ENCODE measurements at regions not wholly inside any gene's neighbourhood (a gene's known extent, or its start where the extent isn't known, plus 50 kb on each side); places are given as distances from the start of the nearest gene placed in this dataset.
"Not testable (repeated sequence)": the region's sequence is repeated elsewhere in the genome, so short reads cannot be mapped to it uniquely, and the experiment has no call there.

- H3K23ac ChIP-seq (ENCODE audit: insufficient read length, low read depth, low read length); H2BK20ac ChIP-seq (ENCODE audit: low read depth, low read length, poor library complexity, severe bottlenecking); H3K9ac ChIP-seq (ENCODE audit: extremely low read depth, insufficient read length, low read length); H3K4me1 ChIP-seq (ENCODE audit: insufficient read depth, low read length); H4K91ac ChIP-seq (ENCODE audit: insufficient read length, low read depth, low read length); H3K27ac ChIP-seq (ENCODE audit: insufficient read length, low read depth, low read length); H3K4me2 ChIP-seq (ENCODE audit: insufficient read depth, insufficient read length, low read length); H4K8ac ChIP-seq (replicated peaks; ENCODE audit: insufficient read length, low read depth, low read length); H2BK120ac ChIP-seq (ENCODE audit: low read depth, low read length, poor library complexity, severe bottlenecking); H3K79me1 ChIP-seq (ENCODE audit: insufficient read depth, low read depth, low read length, poor library complexity, severe bottlenecking); H3K9me3 Mint-ChIP-seq; H3K14ac ChIP-seq (ENCODE audit: insufficient read depth, low read length); H4K5ac ChIP-seq (ENCODE audit: insufficient read length, low read depth, low read length); H3K23me2 ChIP-seq (ENCODE audit: insufficient read length, low read depth, low read length, poor library complexity, severe bottlenecking); H2AFZ ChIP-seq (ENCODE audit: low read length); H2AK5ac ChIP-seq (ENCODE audit: insufficient read length, low read length); DNase-seq; H3K4ac ChIP-seq (ENCODE audit: low read depth, low read length); H2BK15ac ChIP-seq (ENCODE audit: low read depth, low read length); H3K56ac ChIP-seq (ENCODE audit: insufficient read length, low read depth, low read length); H3K36me3 Mint-ChIP-seq (ENCODE audit: insufficient read depth in 1 of 3, low read depth in 3 of 3); H3K27me3 ChIP-seq (ENCODE audit: insufficient read depth, low read length); H3K18ac ChIP-seq (ENCODE audit: insufficient read length, low read depth, low read length); H3K9me3 ChIP-seq (ENCODE audit: control insufficient read depth, low read depth, low read length); H2BK12ac ChIP-seq (ENCODE audit: insufficient read length, low read depth, low read length); H3K79me2 ChIP-seq (ENCODE audit: insufficient read depth, low read length); H3K4me1 Mint-ChIP-seq; H3K27me3 Mint-ChIP-seq (ENCODE audit: low read depth); H4K20me1 ChIP-seq (ENCODE audit: control insufficient read depth, insufficient read depth, insufficient read length); H3T11ph ChIP-seq (ENCODE audit: low read length); H2BK5ac ChIP-seq (ENCODE audit: insufficient read length, low read length): not testable (repeated sequence)
- peak overlapping the region; percentile 68 to 72; a peak in 4 of 5 replicates for H3K4me3 Mint-ChIP-seq
- H3K27ac Mint-ChIP-seq = 0 out of 7 replicates have a peak overlapping the region, but pooled peaks of 1 of the 3 experiments have one; percentile 70
- whole genome bisulfite sequencing (ENCODE audit: extremely low coverage, insufficient read length, low lambda C conversion rate) = no CpG with 5 or more reads among the region's 78 CpGs
Measured at GRCh38 chr1:120340838-120341751, 73.7 kb upstream of the NBPF8 start.

GRCh38 chr1:120315738-120316137, 99.1 kb upstream of the NBPF8 start:
- not testable (repeated sequence) for DNase-seq; H2BK5ac ChIP-seq (ENCODE audit: insufficient read length, low read length); H3K4me1 Mint-ChIP-seq; H3K79me2 ChIP-seq (ENCODE audit: insufficient read depth, low read length); H3K23me2 ChIP-seq (ENCODE audit: insufficient read length, low read depth, low read length, poor library complexity, severe bottlenecking); H3K9me3 ChIP-seq (ENCODE audit: control insufficient read depth, low read depth, low read length); H3T11ph ChIP-seq (ENCODE audit: low read length); H3K9ac ChIP-seq (ENCODE audit: extremely low read depth, insufficient read length, low read length); H2AK5ac ChIP-seq (ENCODE audit: insufficient read length, low read length); H3K4me2 ChIP-seq (ENCODE audit: insufficient read depth, insufficient read length, low read length); H4K8ac ChIP-seq (replicated peaks; ENCODE audit: insufficient read length, low read depth, low read length); H2BK15ac ChIP-seq (ENCODE audit: low read depth, low read length); H3K27me3 Mint-ChIP-seq (ENCODE audit: low read depth); H3K27me3 ChIP-seq (ENCODE audit: insufficient read depth, low read length); H3K9me3 Mint-ChIP-seq; H4K5ac ChIP-seq (ENCODE audit: insufficient read length, low read depth, low read length); H2BK12ac ChIP-seq (ENCODE audit: insufficient read length, low read depth, low read length); H3K14ac ChIP-seq (ENCODE audit: insufficient read depth, low read length); H3K27ac Mint-ChIP-seq; H3K56ac ChIP-seq (ENCODE audit: insufficient read length, low read depth, low read length); H3K36me3 Mint-ChIP-seq (ENCODE audit: insufficient read depth in 1 of 3, low read depth in 3 of 3); H2AFZ ChIP-seq (ENCODE audit: low read length); H4K20me1 ChIP-seq (ENCODE audit: control insufficient read depth, insufficient read depth, insufficient read length); H3K4me3 Mint-ChIP-seq; H2BK120ac ChIP-seq (ENCODE audit: low read depth, low read length, poor library complexity, severe bottlenecking); H3K4ac ChIP-seq (ENCODE audit: low read depth, low read length); H3K79me1 ChIP-seq (ENCODE audit: insufficient read depth, low read depth, low read length, poor library complexity, severe bottlenecking); H3K18ac ChIP-seq (ENCODE audit: insufficient read length, low read depth, low read length); H3K4me1 ChIP-seq (ENCODE audit: insufficient read depth, low read length); H3K27ac ChIP-seq (ENCODE audit: insufficient read length, low read depth, low read length); H2BK20ac ChIP-seq (ENCODE audit: low read depth, low read length, poor library complexity, severe bottlenecking); H4K91ac ChIP-seq (ENCODE audit: insufficient read length, low read depth, low read length); H3K23ac ChIP-seq (ENCODE audit: insufficient read length, low read depth, low read length)
- WGBS (ENCODE audit: extremely low coverage, insufficient read length, low lambda C conversion rate) = no CpG with 5 or more reads among the region's 2 CpGs

Measured in H9 (cell line).